RCC 7860 (cell line): ENCODE measurements at regions not wholly inside any gene's neighbourhood (a gene's known extent, or its start where the extent isn't known, plus 50 kb on each side); places are given as distances from the start of the nearest gene placed in this dataset.
"Not testable (repeated sequence)": the region's sequence is repeated elsewhere in the genome, so short reads cannot be mapped to it uniquely, and the experiment has no call there.

Experiments used
- DNase-seq: peaks from one replicate; pipeline ENCODE4 v3.0.0-alpha.2; 2015; ENCODE audit warnings: low spot score
- FAIRE-seq: peaks from 2 replicates; lab custom pipeline; 2012; peaks lifted over from hg19 to GRCh38; lab: Jason Lieb, UNC

- FAIRE-seq = no peak
- DNase-seq = no peak
Measured at GRCh38 chr17:13102477-13102876, 84.7 kb upstream of the ELAC2 start.

DNA sequence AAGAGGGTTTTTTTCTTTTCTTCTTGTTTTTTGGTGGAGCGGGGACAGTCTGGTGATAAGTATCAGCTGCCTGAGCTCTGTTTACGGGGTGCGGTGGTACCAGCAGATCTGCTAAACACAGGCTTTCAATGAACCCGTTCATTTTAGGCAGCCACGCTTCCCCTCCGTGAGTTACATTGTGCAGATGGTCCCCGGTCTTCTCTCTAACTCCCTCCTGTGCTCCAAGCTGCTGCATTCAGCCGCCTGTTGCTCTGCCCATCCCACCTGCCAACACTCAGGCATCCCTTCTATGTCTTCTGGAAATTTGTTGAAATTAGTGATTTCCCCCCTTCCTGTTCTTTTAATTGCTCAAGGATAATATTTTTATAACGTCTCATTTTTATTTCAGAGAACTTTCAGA is 82.1 kb upstream of the ELAC2 start:
- FAIRE-seq = no peak
- no peak for DNase-seq

- DNase-seq (no peak), FAIRE-seq (no peak)
Measured at GRCh38 chr17:13099089-13099735, 81.4 kb upstream of the ELAC2 start.

GRCh38 chr17:13096291-13096690 is 78.5 kb upstream of the ELAC2 start:
- no peak for DNase-seq
- no peak for FAIRE-seq

GRCh38 chr17:13092010-13092409 is 74.2 kb upstream of the ELAC2 start:
- not testable (repeated sequence) for FAIRE-seq, DNase-seq

DNA sequence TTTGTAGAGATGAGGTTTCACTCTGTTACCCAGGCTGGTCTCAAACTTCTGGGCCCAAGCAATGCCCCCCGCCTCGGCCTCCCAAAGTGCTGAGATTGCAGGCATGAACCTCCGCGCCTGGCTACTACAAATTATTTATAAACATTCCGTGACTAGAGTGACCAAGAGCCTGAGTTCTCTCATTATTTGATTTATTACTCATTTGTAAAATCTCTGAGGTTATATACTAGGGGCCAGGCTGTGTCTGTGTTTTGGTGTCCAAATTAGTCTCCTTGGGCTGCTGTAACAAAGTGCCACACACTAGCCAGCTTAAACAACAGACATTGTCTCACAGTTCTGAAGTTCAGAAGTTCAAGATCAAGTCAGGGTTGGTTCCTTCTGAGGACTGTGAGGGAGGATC is 70.8 kb upstream of the ELAC2 start:
- DNase-seq (no peak), FAIRE-seq (no peak)

- DNase-seq = no peak
- FAIRE-seq = no peak
Measured at GRCh38 chr17:13087802-13088201, 70.0 kb upstream of the ELAC2 start.

GRCh38 chr17:13086142-13086769 is 68.4 kb upstream of the ELAC2 start:
- FAIRE-seq (no peak), DNase-seq (no peak)

DNA sequence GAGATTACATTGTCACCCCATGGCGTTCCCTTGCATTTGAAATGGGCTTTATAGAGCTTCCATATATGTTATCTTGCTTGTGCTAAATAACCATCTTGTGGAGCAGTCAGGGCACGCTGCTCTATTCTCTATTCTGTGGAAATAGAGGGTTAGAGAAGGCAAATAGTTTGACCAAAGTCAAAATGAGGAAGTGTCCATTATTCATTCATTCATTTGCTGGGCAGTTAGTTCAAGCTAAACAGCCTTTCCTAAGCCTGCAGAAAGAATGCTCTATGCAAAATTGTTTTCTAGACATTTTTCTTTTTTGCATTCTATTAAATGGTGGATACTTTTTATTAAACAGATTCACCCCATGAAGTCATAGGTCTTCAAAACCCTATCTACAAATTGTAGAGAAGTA is 67.8 kb upstream of the ELAC2 start:
- DNase-seq (no peak), FAIRE-seq (no peak)

- FAIRE-seq = no peak
- no peak for DNase-seq
Measured at GRCh38 chr17:13084420-13084819, 66.6 kb upstream of the ELAC2 start.

DNA sequence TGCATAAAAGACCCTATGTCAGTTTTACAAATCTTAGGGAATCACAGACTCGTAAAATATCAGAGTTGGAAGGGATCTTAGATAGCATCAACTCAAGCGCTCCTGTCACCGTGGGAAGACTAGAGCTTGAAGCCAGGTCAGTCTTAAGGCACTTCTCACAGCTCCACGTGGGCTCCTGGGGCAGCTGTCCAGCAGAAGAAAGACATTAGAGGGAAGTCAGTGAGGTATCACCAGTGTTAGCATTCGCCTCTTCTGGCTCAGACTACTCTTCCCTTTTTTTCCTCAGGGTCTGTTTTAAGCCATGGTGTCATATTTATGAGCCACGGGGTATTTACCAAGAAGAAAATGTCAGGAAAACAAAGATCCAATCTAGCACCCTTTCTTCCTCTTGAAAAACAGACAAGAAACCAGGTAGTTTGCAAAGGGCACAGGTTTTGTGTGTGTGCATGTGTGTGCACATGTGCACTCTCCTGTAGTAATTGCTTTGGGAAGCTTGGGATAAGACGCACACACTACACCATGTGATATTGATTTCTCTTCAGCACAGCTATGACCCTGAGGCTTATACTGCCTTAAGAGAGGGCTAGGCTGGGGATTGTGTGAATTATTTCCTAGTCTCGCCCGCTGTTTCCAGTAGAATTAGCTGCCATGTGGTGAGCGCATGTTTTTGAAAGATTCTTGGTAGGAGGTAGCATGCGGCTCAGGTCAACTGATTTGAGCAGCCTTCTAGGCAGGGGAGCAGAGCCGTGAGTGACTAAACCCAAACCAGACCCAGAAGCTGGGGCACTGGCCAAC is 61.0 kb upstream of the ELAC2 start:
- FAIRE-seq = no peak
- no peak for DNase-seq

DNA sequence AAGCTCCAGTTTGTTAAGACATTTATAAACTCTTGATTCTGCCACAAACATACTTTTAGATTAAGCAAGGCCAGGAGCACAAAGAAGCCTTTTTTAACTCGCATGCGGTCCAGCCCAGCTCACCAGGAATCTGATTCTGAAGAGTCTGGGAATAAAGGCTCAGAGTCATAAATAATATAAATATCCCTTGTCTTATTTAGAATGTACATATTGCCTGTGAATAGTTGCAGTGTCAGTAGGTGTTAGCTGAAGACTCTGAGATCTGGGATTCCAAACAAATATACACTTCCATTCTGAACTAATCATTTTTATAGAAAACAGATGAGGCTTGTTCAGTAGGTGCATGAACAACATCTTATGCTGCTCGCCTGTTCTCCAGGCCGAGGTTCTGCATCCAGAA is 59.1 kb upstream of the ELAC2 start:
- DNase-seq (no peak), FAIRE-seq (no peak)

- DNase-seq = no peak
- no peak for FAIRE-seq
Measured at GRCh38 chr17:13074026-13074425, 56.2 kb upstream of the ELAC2 start.

- DNase-seq = no peak
- no peak for FAIRE-seq
Measured at GRCh38 chr17:13073018-13073417, 55.2 kb upstream of the ELAC2 start.

- DNase-seq (no peak), FAIRE-seq (no peak)
Measured at GRCh38 chr17:13070732-13071131, 52.9 kb upstream of the ELAC2 start.

- DNase-seq = no peak
- FAIRE-seq = no peak
Measured at GRCh38 chr17:13067629-13068303, 49.9 kb upstream of the ELAC2 start.
